HG03520 (cell line): ENCODE measurements at regions not wholly inside any gene's neighbourhood (a gene's known extent, or its start where the extent isn't known, plus 50 kb on each side); places are given as distances from the start of the nearest gene placed in this dataset.

Experiments used
- ATAC-seq: cut with Tn5 transposase; IDR thresholded peaks from one replicate; pipeline ENCODE4 v1.9.1; 2021; ENCODE audit warnings: mild to moderate bottlenecking, moderate library complexity; ENCODE audit not compliant: unreplicated experiment

- ATAC-seq: no peak
Measured at GRCh38 chr2:216911886-216912285, 52.0 kb upstream of the TNP1 start.

GRCh38 chr2:216911008-216911407, 51.1 kb upstream of the TNP1 start:
- no peak for ATAC-seq

GRCh38 chr2:216909541-216910210, 49.8 kb upstream of the TNP1 start:
- no peak for ATAC-seq
